NCI-H2227 (cell line): ENCODE measurements at regions not wholly inside any gene's neighbourhood (a gene's known extent, or its start where the extent isn't known, plus 50 kb on each side); places are given as distances from the start of the nearest gene placed in this dataset.
"Not testable (repeated sequence)": the region's sequence is repeated elsewhere in the genome, so short reads cannot be mapped to it uniquely, and the experiment has no call there.

ENCODE experiments used
- DNase-seq: peaks from one replicate; lab custom pipeline; 2025; ENCODE audit not compliant: unreplicated experiment; lab: John Stamatoyannopoulos, UW

- DNase-seq, result no peak
Measured at GRCh38 chr1:65020774-65021173, 54.4 kb upstream of the JAK1 start.

- no peak for DNase-seq
Measured at GRCh38 chr1:65021795-65022194, 55.4 kb upstream of the JAK1 start.

GRCh38 chr1:65022216-65022615 lies 55.9 kb upstream of the JAK1 start:
- DNase-seq, result no peak

GRCh38 chr1:65025794-65026193 lies 59.4 kb upstream of the JAK1 start:
- no peak for DNase-seq

- peak; percentile 20 for DNase-seq
Measured at GRCh38 chr1:65026235-65026634, 59.9 kb upstream of the JAK1 start.

- DNase-seq, result no peak
Measured at GRCh38 chr1:65027666-65028358, 61.5 kb upstream of the JAK1 start.

GRCh38 chr1:65029434-65029833 lies 63.1 kb upstream of the JAK1 start:
- DNase-seq, result not testable (repeated sequence)

GRCh38 chr1:65034879-65035278 lies 68.5 kb upstream of the JAK1 start:
- not testable (repeated sequence) for DNase-seq

GRCh38 chr1:65036570-65037051 lies 70.3 kb upstream of the JAK1 start:
- no peak for DNase-seq

GRCh38 chr1:65039066-65039465 lies 72.7 kb upstream of the JAK1 start:
- no peak for DNase-seq

GRCh38 chr1:65039508-65039907 lies 73.2 kb upstream of the JAK1 start:
- DNase-seq, result no peak

GRCh38 chr1:65042467-65042866 lies 76.1 kb upstream of the JAK1 start:
- no peak for DNase-seq

- DNase-seq, result no peak
Measured at GRCh38 chr1:65044411-65044810, 78.1 kb upstream of the JAK1 start.

GRCh38 chr1:65045022-65045817 lies 78.9 kb upstream of the JAK1 start:
- no peak for DNase-seq

- DNase-seq, result no peak
Measured at GRCh38 chr1:65048335-65048734, 82.0 kb upstream of the JAK1 start.

GRCh38 chr1:65049941-65050713 lies 83.8 kb upstream of the JAK1 start:
- DNase-seq, result no peak

GRCh38 chr1:65050735-65051134 lies 84.4 kb upstream of the JAK1 start:
- DNase-seq, result no peak

- no peak for DNase-seq
Measured at GRCh38 chr1:65054481-65054880, 88.1 kb upstream of the JAK1 start.

GRCh38 chr1:65055747-65056146 lies 89.4 kb upstream of the JAK1 start:
- DNase-seq, result no peak

GRCh38 chr1:65056234-65056633 lies 89.9 kb upstream of the JAK1 start:
- DNase-seq, result no peak

GRCh38 chr1:65056866-65057265 lies 90.5 kb upstream of the JAK1 start:
- DNase-seq, result no peak
